Panc1 (cell line): ENCODE measurements at regions not wholly inside any gene's neighbourhood (a gene's known extent, or its start where the extent isn't known, plus 50 kb on each side); places are given as distances from the start of the nearest gene placed in this dataset.

ENCODE experiments used
- ATAC-seq: fragments of 200-7000 bp; cut with Tn5 transposase; 2 replicates; pipeline ENCODE4 v1.9.1; 2020; ENCODE audit warnings: mild to moderate bottlenecking, moderate library complexity
- BruUV-seq: library from RNA; stranded (reverse); fragments of 400-500 nt; replicated peaks from 2 replicates; lab custom pipeline; 2021; lab: Mats Ljungman, UMichigan
- CTCF ChIA-PET: fragments of 300-600 bp; sonication (Branson Sonifier 250); formaldehyde crosslinking; loops from one replicate; lab custom pipeline; 2022; ENCODE audit warnings: antibody characterized with exemption; lab: Charles Lee
- POLR2A ChIA-PET: fragments of 300-600 bp; sonication (Branson Sonifier 250); formaldehyde crosslinking; loops from one replicate; lab custom pipeline; 2022; ENCODE audit warnings: antibody characterized with exemption; lab: Charles Lee
- DNase-seq: peaks from one replicate; pipeline ENCODE4 v3.0.0-alpha.2; 2010; ENCODE audit warnings: low read depth, low spot score
- H3K27ac ChIP-seq: 2 replicates; pipeline ENCODE4 v1.5.1; 2011; ENCODE audit warnings: mild to moderate bottlenecking, low read length, inconsistent platforms
- H3K27me3 ChIP-seq: fragments of 200-500 bp; sonication (Bioruptor generic); 2 replicates; pipeline ENCODE4 v1.6.0; 2014; ENCODE audit warnings: low read length, inconsistent platforms; ENCODE audit not compliant: control insufficient read depth, insufficient read depth
- H3K36me3 ChIP-seq: fragments of 200-500 bp; sonication (Bioruptor generic); 2 replicates; pipeline ENCODE4 v1.5.1; 2014; ENCODE audit warnings: inconsistent platforms, mild to moderate bottlenecking, low read length, moderate library complexity; ENCODE audit not compliant: control insufficient read depth, insufficient read depth
- H3K4me1 ChIP-seq: 2 replicates; pipeline ENCODE4 v1.5.1; 2011; ENCODE audit warnings: inconsistent platforms, mild to moderate bottlenecking, low read length, moderate library complexity; ENCODE audit not compliant: control insufficient read depth, insufficient read depth
- H3K4me3 ChIP-seq, 2 experiments: 2 replicates each; pipeline ENCODE4 v1.5.1; 2011 to 2012; ENCODE audit warnings: low read depth in 2 of 2, low read length in 2 of 2, mild to moderate bottlenecking in 2 of 2, inconsistent platforms in 1 of 2, moderate library complexity in 1 of 2
- H3K9me3 ChIP-seq: fragments of 200-500 bp; sonication (Bioruptor generic); 2 replicates; pipeline ENCODE4 v1.5.1; 2014; ENCODE audit warnings: low read depth, mild to moderate bottlenecking, inconsistent platforms, low read length, moderate library complexity; ENCODE audit not compliant: control insufficient read depth, insufficient read depth
- POLR2AphosphoS5 ChIP-seq: IDR thresholded peaks from 2 replicates; pipeline ENCODE4 v1.6.1; 2012; ENCODE audit warnings: mild to moderate bottlenecking, low read depth, low read length, moderate library complexity
- REST ChIP-seq, 2 experiments: IDR thresholded peaks; 2 replicates each; pipeline ENCODE4 v1.6.1; 2011 to 2012; ENCODE audit warnings: low read depth in 2 of 2, control low read depth in 1 of 2, low read length in 1 of 2, mild to moderate bottlenecking in 1 of 2, moderate library complexity in 1 of 2; ENCODE audit not compliant: insufficient read depth in 1 of 2
- SIN3A ChIP-seq: IDR thresholded peaks from 2 replicates; pipeline ENCODE4 v1.6.1; 2012; ENCODE audit warnings: low read depth, mild to moderate bottlenecking, low read length, moderate library complexity, borderline replicate concordance; ENCODE audit not compliant: insufficient read depth
- TCF7L2 ChIP-seq: IDR thresholded peaks from 2 replicates; pipeline ENCODE4 v1.6.1; 2011; ENCODE audit warnings: mild to moderate bottlenecking, low read depth, low read length, inconsistent platforms
- in situ Hi-C: cut with HindIII; loops from 2 replicates; pipeline ENCODE4 v1.10.0; 2016; ENCODE audit warnings: low sequenced_read_pairs, low pct_unique_long_range_greater_than_20kb
- intact Hi-C: fragments of 100-400 bp; cut with micrococcal nuclease; formaldehyde crosslinking; loops from one replicate; pipeline ENCODE4 v1.10.0; 2022; ENCODE audit not compliant: unreplicated experiment
- TF ChIP-seq, protein P1 (sequence below): fragments of 450-650 bp; IDR thresholded peaks from 2 replicates; pipeline ENCODE4 v1.5.1; 2017; ENCODE audit warnings: mild to moderate bottlenecking

DNA sequence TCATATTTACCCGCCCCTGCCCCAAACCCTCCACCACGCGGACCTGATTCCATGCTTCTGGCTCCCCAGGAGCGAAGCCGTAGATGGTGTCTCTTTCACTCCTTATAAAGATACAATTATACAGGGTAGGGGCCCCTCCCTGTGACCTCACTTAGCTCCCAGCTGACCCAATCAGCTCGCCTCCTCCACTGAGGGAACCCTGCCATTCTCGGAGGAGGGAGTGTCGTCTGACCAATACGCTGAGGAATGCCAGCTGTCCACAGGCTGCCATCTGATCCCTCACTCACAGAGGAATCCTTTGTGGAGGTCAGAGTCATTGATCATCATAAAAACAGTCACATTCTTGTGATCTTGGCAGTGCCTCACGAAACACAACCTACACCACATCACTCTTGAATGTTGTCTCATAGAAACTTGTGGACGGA is 67.5 kb upstream of the INSIG1 start:
- ChIA-PET CTCF (no interaction called here), POLR2A (no interaction called here)
- Histone ChIP-seq H3K27me3 (no peaks in the 10 kb centered on the region), H3K4me1 (no peaks in the 10 kb centered on the region), H3K9me3 (no peaks in the 10 kb centered on the region), H3K36me3 (no peaks in the 10 kb centered on the region), H3K4me3 (no peak overlapping the region), H3K27ac (no peak overlapping the region)
- intact Hi-C loops (no loop called here), in situ Hi-C loops (no loop called here)
- no TSS peak for BruUV-seq
- DNase-seq = peak; percentile 89
- peak; percentile 63 for ATAC-seq
- TF ChIP-seq POLR2AphosphoS5 = no peak
- TF ChIP-seq, protein P1, sequence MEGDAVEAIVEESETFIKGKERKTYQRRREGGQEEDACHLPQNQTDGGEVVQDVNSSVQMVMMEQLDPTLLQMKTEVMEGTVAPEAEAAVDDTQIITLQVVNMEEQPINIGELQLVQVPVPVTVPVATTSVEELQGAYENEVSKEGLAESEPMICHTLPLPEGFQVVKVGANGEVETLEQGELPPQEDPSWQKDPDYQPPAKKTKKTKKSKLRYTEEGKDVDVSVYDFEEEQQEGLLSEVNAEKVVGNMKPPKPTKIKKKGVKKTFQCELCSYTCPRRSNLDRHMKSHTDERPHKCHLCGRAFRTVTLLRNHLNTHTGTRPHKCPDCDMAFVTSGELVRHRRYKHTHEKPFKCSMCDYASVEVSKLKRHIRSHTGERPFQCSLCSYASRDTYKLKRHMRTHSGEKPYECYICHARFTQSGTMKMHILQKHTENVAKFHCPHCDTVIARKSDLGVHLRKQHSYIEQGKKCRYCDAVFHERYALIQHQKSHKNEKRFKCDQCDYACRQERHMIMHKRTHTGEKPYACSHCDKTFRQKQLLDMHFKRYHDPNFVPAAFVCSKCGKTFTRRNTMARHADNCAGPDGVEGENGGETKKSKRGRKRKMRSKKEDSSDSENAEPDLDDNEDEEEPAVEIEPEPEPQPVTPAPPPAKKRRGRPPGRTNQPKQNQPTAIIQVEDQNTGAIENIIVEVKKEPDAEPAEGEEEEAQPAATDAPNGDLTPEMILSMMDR = no peak
- TF ChIP-seq SIN3A = no peak
- TF ChIP-seq REST (IDR thresholded peaks at IDR 0.05; ENCODE audit: insufficient read depth in 1 of 2, low read depth in 2 of 2, low read length in 1 of 2) = no peak
- TF ChIP-seq TCF7L2 = no peak

GRCh38 chr7:155231241-155231800 is 66.4 kb upstream of the INSIG1 start:
- ATAC-seq = no peak
- POLR2A ChIA-PET = no interaction called here

More at GRCh38 chr7:155231241-155231800, 66.4 kb upstream of the INSIG1 start:
- DNase-seq = no peak
- Histone ChIP-seq H3K4me1 (no peaks in the 10 kb centered on the region), H3K36me3 (no peaks in the 10 kb centered on the region), H3K4me3 (no peak overlapping the region), H3K9me3 (no peaks in the 10 kb centered on the region), H3K27ac (no peak overlapping the region), H3K27me3 (no peaks in the 10 kb centered on the region)
- no TSS peak for BruUV-seq
- intact Hi-C loops (no loop called here), in situ Hi-C loops (no loop called here)
- CTCF ChIA-PET = no interaction called here
- no peak for TF ChIP-seq TCF7L2
- TF ChIP-seq POLR2AphosphoS5 = no peak
- TF ChIP-seq, protein P1 = no peak
- no peak for TF ChIP-seq REST (IDR thresholded peaks at IDR 0.05; ENCODE audit: insufficient read depth in 1 of 2, low read depth in 2 of 2, low read length in 1 of 2)
- TF ChIP-seq SIN3A = no peak
